Activated naive CD8-positive, alpha-beta T cell treated with anti-CD3 and anti-CD28 coated beads, Interleukin-2, amount 50 U/mL, for 24 hours (primary cell): ENCODE measurements at regions not wholly inside any gene's neighbourhood (a gene's known extent, or its start where the extent isn't known, plus 50 kb on each side); places are given as distances from the start of the nearest gene placed in this dataset.
"Not testable (repeated sequence)": the region's sequence is repeated elsewhere in the genome, so short reads cannot be mapped to it uniquely, and the experiment has no call there.

Experiments
- ATAC-seq: fragments of 150-1000 bp; cut with Tn5 transposase; one replicate; pipeline ENCODE4 v1.10.0; 2021
- DNase-seq: peaks from one replicate; pipeline ENCODE4 v3.0.0; 2021
- H3K27ac Mint-ChIP-seq: one replicate; pipeline ENCODE4 v1.8.0; 2021; ENCODE audit warnings: mild to moderate bottlenecking, mixed read lengths
- H3K27me3 Mint-ChIP-seq: one replicate; pipeline ENCODE4 v1.8.0; 2021; ENCODE audit warnings: mixed read lengths
- H3K36me3 Mint-ChIP-seq: one replicate; pipeline ENCODE4 v1.8.0; 2021; ENCODE audit warnings: low read depth, mixed read lengths
- H3K4me1 Mint-ChIP-seq: one replicate; pipeline ENCODE4 v1.8.0; 2021; ENCODE audit warnings: mixed read lengths
- H3K4me3 Mint-ChIP-seq: one replicate; pipeline ENCODE4 v1.8.0; 2021; ENCODE audit warnings: mild to moderate bottlenecking, moderate library complexity, mixed read lengths
- H3K9me3 Mint-ChIP-seq: one replicate; pipeline ENCODE4 v1.8.0; 2021; ENCODE audit warnings: mixed read lengths

DNA sequence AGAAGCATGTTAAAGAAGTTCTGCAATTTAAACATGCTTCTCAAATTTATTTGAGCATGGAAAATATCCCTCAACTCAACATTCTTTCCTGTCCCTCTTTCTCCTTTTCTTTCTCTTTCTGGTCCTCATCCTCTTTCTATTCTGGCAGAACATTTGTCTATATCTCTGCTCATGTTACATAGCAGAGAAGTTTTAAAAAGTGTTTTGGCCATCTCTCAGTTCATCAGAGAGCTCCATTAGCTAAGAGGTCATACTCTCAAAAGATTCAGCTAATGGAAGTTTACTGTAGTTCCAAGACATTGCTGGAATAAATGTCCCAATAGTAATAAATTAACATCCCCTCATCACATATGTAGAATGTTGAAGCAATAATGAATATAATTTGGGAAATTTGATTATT is 53.5 kb downstream of the XCL2 start:
- DNase-seq (no peak), ATAC-seq (no peak)
- Mint-ChIP-seq H3K9me3 (peaks cover 8% of the 10 kb centered on the region), H3K27ac (no peak overlapping the region), H3K4me1 (peaks cover 19% of the 10 kb centered on the region), H3K36me3 (no peaks in the 10 kb centered on the region), H3K27me3 (no peaks in the 10 kb centered on the region), H3K4me3 (no peak overlapping the region)

DNA sequence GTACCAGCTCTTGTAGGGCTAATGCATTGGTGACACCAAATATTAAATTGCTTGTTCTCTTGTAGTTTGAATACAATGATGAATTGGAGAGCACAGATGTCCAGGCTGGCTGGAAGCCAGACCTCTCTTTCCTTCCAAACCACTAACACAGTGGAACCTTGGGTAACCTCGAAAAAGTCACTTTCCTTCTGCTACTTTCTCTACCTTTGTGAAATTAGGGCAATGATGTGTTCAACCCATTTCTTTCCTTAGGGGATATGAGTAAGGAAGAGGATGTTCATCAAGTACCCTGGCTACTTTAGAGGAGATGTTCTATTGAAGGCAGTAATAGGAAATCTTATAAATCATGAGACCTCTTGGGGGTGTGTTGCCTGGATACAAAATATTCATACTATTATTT is 55.7 kb downstream of the XCL2 start:
- peaks cover 40% of the 10 kb centered on the region for H3K4me1 Mint-ChIP-seq
- no peaks in the 10 kb centered on the region for H3K27me3 Mint-ChIP-seq
- no peak for DNase-seq
- H3K9me3 Mint-ChIP-seq: peaks cover 8% of the 10 kb centered on the region
- H3K27ac Mint-ChIP-seq: no peak overlapping the region
- H3K36me3 Mint-ChIP-seq: no peaks in the 10 kb centered on the region
- H3K4me3 Mint-ChIP-seq: no peak overlapping the region
- no peak for ATAC-seq

DNA sequence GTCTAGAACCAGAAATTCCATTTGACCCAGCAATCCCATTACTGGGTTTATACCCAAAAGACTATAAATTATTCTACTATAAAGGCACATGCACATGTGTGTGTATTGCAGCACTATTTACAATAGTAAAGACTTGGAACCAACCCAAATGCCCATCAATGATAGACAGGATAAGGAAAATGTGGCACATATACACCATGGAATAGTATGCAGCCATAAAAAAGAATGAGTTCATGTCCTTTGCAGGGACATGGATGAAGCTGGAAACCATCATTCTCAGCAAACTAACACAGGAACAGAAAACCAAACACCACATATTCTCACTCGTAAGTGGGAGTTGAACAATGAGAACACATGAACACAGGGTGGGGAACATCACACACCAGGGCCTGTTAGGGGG is 57.0 kb downstream of the XCL2 start:
- not testable (repeated sequence) for H3K27ac Mint-ChIP-seq, DNase-seq, ATAC-seq

DNA sequence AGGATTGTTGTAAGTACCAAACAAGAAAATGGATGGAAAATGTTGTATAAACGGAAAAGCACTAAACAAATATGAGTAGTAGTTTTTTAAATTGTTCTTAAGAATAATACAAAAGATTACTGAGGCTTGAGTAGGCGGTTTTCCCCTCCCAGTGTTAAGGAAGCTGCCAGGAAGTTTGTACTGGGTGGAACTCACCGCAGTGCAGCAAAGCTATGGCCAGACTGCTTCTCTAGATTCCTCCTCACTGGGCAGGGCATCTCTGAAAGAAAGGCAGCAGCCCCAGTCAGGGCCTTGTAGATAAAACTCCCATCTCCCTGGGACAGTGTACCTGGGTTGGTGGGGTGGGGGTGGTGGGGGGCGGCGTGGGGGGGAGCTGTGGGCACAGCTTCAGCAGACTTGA is 58.7 kb downstream of the XCL2 start:
- Mint-ChIP-seq H3K4me1 (peaks cover 58% of the 10 kb centered on the region), H3K4me3 (no peak overlapping the region), H3K27ac (peak overlapping the region; percentile 70), H3K9me3 (peaks cover 8% of the 10 kb centered on the region), H3K36me3 (no peaks in the 10 kb centered on the region), H3K27me3 (no peaks in the 10 kb centered on the region)
- no peak for ATAC-seq
- DNase-seq: no peak

More for the DNA sequence above, 57.0 kb downstream of the XCL2 start:
- not testable (repeated sequence) for H3K27me3 Mint-ChIP-seq, H3K36me3 Mint-ChIP-seq, H3K4me3 Mint-ChIP-seq, H3K9me3 Mint-ChIP-seq
- peaks cover 50% of the 10 kb centered on the region for H3K4me1 Mint-ChIP-seq

DNA sequence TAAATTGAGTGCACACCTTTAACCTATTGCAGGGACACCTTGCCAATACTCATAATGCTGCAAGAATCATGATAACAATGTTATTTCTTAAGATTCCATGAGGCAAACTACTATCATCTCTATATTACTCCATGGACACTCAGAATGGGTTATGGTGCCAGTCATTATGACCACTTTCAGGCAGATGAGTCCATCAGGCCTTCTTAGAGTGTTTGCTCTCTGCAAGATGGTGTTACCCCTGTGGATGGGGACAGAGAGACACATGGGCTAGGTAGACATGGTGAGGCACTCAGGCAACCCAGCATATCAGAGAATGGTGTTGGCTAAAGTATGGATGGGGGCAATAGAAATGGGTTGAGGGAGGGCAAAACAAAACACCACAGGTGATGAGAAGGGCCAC is 59.7 kb downstream of the XCL2 start:
- peaks cover 64% of the 10 kb centered on the region for H3K4me1 Mint-ChIP-seq
- H3K4me3 Mint-ChIP-seq: no peak overlapping the region
- DNase-seq: no peak
- peaks cover 8% of the 10 kb centered on the region for H3K9me3 Mint-ChIP-seq
- no peaks in the 10 kb centered on the region for H3K27me3 Mint-ChIP-seq
- H3K27ac Mint-ChIP-seq: peak overlapping the region; percentile 70
- H3K36me3 Mint-ChIP-seq: no peaks in the 10 kb centered on the region
- ATAC-seq: peak; percentile 61

DNA sequence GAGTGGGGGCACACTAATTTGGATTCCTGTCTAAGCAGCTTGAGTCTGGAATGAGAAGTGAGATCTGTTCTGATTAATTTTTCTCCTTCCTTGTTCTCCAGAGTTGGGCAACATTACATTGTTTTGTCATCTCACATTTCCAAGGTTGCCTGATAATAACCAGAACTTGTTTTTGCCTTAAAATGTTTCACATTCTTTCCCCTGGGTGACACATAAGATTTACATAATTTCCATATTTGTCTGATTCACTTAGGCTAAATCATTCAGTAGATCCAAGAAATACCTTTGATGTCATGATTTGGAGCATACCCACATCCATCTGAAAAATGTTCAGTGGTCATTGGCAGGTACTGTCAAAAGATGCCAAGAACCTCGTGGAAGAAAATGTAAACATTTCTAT is 60.3 kb downstream of the XCL2 start:
- Mint-ChIP-seq H3K4me3 (no peak overlapping the region), H3K4me1 (peaks cover 67% of the 10 kb centered on the region), H3K36me3 (no peaks in the 10 kb centered on the region), H3K9me3 (peaks cover 8% of the 10 kb centered on the region), H3K27ac (peak overlapping the region; percentile 56), H3K27me3 (no peaks in the 10 kb centered on the region)
- DNase-seq (no peak), ATAC-seq (peak; percentile 47)

DNA sequence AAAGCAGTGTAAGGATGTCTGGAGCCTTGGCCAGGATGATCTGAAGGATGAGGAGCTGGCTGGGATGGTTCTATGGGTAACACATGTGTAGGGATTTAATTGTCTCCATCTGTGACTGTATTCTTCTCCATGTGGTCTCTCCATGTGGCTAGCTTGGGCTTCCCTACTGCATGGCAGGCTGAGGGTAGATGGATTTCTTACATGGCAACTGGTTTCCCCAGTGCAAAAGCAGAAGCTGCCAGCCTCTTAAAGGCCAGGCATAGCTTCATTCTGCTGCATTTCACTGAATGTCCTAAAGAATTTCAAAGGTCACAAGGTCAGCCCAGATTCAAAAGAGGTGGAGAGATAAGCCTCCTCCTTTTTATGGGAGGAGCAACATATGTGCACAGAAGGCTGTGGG is 61.7 kb downstream of the XCL2 start:
- Mint-ChIP-seq H3K4me3 (no peak overlapping the region), H3K27me3 (no peaks in the 10 kb centered on the region), H3K9me3 (peaks cover 8% of the 10 kb centered on the region), H3K27ac (no peak overlapping the region), H3K36me3 (no peaks in the 10 kb centered on the region), H3K4me1 (peaks cover 68% of the 10 kb centered on the region)
- DNase-seq (no peak), ATAC-seq (no peak)

DNA sequence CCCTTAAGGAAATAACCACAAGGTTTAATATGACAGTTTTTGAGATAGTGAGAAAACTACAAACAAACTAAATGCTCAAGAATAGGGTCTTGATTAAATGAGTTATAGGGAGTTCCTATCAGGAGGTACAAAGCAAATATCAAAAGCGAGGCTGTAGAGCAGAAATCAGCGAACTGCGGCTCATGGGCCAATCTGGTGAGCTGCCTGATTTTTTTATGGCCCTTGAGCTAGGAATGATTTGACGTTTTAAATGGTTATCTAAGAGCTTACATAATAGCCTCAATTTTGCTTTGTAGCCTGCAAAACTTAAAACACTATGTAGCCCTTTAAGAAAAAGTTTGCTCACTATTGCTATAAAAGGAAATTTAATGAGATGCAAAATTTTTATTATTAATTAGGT is 62.2 kb downstream of the XCL2 start:
- Mint-ChIP-seq H3K9me3 (peaks cover 7% of the 10 kb centered on the region), H3K27me3 (no peaks in the 10 kb centered on the region), H3K4me1 (peaks cover 72% of the 10 kb centered on the region), H3K4me3 (no peak overlapping the region), H3K27ac (no peak overlapping the region), H3K36me3 (no peaks in the 10 kb centered on the region)
- DNase-seq (no peak), ATAC-seq (no peak)

DNA sequence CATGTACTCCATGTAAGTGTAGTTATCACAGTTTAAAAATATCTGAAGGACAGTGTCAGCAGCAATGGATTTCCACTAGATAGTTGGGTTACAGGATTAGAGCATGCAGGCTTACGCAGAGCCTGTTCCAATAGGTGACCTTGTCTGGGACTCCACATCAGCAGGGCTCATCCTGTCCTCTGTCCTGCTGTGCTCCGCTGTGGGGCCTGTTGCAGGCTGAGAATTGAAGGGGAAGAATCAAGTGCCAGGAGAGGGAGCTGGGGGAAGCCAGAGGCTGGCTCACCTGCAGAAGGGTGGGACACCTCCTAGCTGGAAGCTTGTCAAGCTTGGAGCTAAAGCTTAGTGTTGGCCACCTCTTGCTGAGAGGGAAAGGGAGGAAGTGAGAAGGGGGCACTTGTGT is 62.8 kb downstream of the XCL2 start:
- no peak overlapping the region for H3K27ac Mint-ChIP-seq
- H3K9me3 Mint-ChIP-seq: peaks cover 6% of the 10 kb centered on the region
- no peaks in the 10 kb centered on the region for H3K36me3 Mint-ChIP-seq
- no peak overlapping the region for H3K4me3 Mint-ChIP-seq
- peaks cover 70% of the 10 kb centered on the region for H3K4me1 Mint-ChIP-seq
- no peaks in the 10 kb centered on the region for H3K27me3 Mint-ChIP-seq
- no peak for ATAC-seq
- no peak for DNase-seq

DNA sequence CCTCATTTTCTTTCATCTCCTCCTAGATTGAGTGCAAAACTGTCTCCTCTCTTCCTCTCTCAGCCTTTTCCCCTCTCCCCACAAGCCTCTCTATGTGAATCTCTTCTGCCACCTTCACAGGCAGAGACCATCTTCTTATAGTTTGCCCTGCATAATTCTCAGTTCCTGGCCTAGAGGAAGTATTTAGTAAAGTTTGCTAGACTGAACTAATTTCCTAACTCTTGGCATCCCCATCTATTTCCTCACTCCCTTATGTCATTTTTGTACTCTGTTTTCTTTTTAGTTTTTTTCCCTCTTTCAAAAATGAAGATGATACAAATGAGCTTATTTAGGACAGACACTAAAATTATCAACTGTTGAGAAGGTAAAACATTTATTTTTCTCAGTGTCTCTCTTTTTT is 66.0 kb downstream of the XCL2 start:
- no peak overlapping the region for H3K4me3 Mint-ChIP-seq
- H3K27ac Mint-ChIP-seq: no peak overlapping the region
- peaks cover 3% of the 10 kb centered on the region for H3K36me3 Mint-ChIP-seq
- peaks cover 23% of the 10 kb centered on the region for H3K9me3 Mint-ChIP-seq
- H3K4me1 Mint-ChIP-seq: peaks cover 44% of the 10 kb centered on the region
- H3K27me3 Mint-ChIP-seq: no peaks in the 10 kb centered on the region
- DNase-seq: no peak
- no peak for ATAC-seq

DNA sequence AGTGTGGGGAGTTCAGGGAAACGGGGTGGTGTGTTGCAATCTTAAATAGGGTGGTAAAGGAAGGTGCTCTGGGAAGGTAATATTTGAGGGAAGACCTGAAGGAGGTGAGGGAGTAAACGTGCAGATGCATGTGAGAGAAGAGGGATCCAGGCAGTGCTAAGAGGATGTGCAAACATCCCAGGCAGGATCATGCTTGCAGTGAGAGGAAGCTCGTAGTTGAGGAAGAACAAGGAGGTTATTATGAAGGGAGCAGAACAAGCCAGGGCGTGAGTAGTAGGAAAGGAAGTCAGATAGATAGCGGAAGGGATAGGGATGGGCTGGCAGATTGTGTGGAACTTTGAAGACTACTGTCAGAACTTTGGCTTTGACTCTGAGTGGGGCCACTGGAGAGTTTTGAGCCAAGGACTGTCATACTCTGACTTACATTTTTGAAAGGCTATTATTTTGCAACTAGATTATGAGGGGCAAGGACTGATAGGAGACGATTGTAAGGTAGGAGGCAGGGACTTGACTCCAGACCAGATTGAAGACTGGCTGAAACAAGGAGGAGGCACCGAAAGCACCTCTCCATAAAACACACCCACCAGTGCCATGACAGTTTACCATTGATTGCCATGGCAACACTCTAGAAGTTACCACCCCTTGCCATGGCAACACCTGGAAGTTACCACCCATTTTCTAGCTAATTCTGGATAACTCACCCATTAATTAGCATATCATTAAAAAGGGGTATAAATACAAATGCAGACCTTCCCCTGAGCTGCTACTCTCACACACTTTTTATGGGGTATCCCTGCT is 67.0 kb downstream of the XCL2 start:
- peaks cover 37% of the 10 kb centered on the region for H3K4me1 Mint-ChIP-seq
- H3K27ac Mint-ChIP-seq: no peak overlapping the region
- H3K27me3 Mint-ChIP-seq: no peaks in the 10 kb centered on the region
- H3K4me3 Mint-ChIP-seq: no peak overlapping the region
- DNase-seq (no peak), ATAC-seq (no peak)
- peaks cover 26% of the 10 kb centered on the region for H3K9me3 Mint-ChIP-seq
- H3K36me3 Mint-ChIP-seq: peaks cover 3% of the 10 kb centered on the region

DNA sequence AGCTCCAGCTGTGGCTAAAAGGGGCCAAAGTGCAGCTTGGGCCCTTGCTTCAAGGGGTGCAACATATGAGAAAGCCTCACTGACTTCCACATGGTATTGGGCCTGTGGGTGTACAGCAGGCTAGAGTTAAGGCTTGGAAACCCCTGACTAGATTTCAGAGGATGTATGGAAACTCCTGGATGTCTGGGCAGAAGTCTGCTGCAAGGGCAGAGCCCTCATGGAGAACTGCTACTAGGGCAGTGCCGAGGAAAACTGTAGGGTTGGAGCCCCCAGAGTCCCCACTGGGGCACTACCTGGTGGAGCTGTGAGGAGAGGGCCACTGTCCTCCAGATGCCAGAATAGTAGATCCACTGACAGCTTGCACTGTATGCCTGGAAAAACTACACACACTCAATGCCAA is 69.5 kb downstream of the XCL2 start:
- Mint-ChIP-seq H3K9me3 (peaks cover 26% of the 10 kb centered on the region), H3K4me3 (no peak overlapping the region), H3K27ac (no peak overlapping the region), H3K27me3 (no peaks in the 10 kb centered on the region), H3K36me3 (peaks cover 3% of the 10 kb centered on the region), H3K4me1 (peaks cover 45% of the 10 kb centered on the region)
- DNase-seq: no peak
- ATAC-seq: no peak

DNA sequence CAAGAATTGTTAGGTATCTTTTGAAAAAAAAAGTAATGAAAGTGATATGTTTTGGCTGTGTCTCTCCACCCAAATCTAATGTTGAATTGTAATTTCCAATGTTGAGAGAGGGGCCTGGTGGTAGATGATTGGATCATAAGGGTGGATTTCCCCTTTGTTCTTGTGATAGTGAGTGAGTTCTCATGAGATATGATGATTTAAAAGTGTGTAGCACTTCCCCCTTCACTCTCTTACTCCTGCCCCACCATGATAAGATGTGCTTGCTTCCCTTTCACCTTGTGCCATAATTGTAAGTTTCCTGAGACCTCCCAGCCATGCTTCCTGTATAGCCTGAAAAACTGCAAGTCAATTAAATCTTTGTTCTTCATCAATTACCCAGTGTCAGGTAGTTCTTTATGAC is 70.7 kb downstream of the XCL2 start:
- DNase-seq (no peak), ATAC-seq (no peak)
- Mint-ChIP-seq H3K27ac (no peak overlapping the region), H3K4me1 (peaks cover 49% of the 10 kb centered on the region), H3K4me3 (no peak overlapping the region), H3K27me3 (no peaks in the 10 kb centered on the region), H3K9me3 (peaks cover 26% of the 10 kb centered on the region), H3K36me3 (peaks cover 3% of the 10 kb centered on the region)

DNA sequence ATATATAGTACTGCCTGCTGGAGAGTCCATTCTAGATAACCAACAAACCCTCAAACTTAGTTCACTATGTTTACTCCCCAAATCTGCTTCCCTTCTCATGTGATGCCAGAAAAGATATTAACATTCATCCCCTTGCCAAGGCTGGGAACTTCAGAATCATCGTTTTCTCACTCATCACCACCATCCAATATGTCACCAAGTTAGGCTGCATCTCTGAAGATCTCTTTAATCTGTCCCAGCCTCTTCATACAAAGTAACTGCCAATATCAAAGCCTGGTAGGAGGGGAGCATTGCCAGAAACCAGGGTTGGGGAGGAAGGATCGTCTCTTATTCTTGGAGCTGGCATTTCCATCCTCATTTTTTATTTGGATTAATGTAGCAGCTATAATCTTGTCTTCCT is 71.6 kb downstream of the XCL2 start:
- no peak overlapping the region for H3K27ac Mint-ChIP-seq
- ATAC-seq: no peak
- peaks cover 52% of the 10 kb centered on the region for H3K4me1 Mint-ChIP-seq
- H3K36me3 Mint-ChIP-seq: peaks cover 3% of the 10 kb centered on the region
- no peak for DNase-seq
- H3K4me3 Mint-ChIP-seq: no peak overlapping the region
- H3K27me3 Mint-ChIP-seq: no peaks in the 10 kb centered on the region
- peaks cover 26% of the 10 kb centered on the region for H3K9me3 Mint-ChIP-seq

DNA sequence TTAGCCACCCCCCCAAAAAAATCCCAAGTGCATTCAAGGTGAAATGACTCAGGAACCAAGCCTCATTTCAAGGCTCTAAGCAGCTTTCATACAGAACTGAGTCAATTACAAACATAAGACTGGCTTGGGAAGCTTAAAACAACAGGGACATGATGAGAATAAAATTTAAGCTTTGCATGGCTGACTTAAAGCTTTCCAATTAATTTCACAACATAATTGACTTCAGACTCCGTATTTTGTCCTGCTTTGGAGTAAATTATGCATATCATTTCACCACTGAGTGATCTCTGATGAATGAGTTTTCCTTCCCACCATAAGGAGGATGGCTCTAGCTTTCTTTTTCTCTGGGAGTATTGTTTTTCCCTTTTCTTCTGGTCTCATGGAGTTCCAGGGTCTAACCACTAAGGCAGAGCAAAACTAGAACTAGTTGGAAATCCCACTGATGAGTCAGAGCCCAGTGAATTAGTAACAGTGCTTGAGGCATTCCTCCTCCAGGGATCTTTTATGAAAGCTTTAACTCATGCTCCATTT is 72.8 kb downstream of the XCL2 start:
- Mint-ChIP-seq H3K9me3 (peaks cover 20% of the 10 kb centered on the region), H3K27ac (peak overlapping the region; percentile 88), H3K27me3 (no peaks in the 10 kb centered on the region), H3K36me3 (peaks cover 3% of the 10 kb centered on the region), H3K4me1 (peaks cover 57% of the 10 kb centered on the region), H3K4me3 (peak overlapping the region; percentile 43)
- DNase-seq (no peak), ATAC-seq (peak; percentile 8)
